ENCODE measurements at regions not wholly inside any gene's neighbourhood (a gene's known extent, or its start where the extent isn't known, plus 50 kb on each side); places are given as distances from the start of the nearest gene placed in this dataset.

DNA sequence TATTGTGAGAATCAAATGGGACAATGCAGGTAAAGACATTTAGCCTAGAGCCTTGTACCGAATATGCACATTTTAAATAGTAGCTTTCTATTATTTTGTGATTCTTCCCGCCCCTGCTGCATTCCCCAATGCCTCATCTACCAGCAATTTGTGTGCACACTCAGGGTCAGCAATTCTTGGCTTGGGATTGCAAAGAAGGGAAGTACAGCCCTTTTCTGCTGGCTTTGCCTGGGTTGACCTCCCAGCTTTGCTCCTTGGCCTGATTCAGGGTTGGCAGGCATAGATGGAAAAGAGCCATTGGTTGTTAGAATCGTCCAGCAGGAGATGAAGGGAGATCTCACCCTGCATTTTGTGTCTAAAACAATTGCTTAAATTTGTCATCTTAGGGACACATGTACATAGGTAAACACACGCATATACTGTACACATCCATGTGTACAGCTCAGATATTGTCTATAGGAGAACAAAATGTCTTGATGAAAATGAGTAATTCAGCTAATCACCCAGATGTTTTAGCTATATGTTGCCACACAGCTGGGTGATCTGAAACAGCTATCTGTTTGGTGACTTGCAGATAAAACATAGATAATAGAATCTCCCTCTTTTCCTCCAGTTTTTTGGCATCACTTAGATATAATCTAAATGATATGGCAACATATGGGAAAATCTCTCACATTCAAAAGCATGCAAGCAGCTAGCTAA lies 340.9 kb upstream of the TBL1XR1 start:
- H3K4me1 Mint-ChIP-seq (ENCODE audit: low read depth) = peaks cover 39% of the 10 kb centered on the region
- H3K9me3 Mint-ChIP-seq (ENCODE audit: low read depth) = no peaks in the 10 kb centered on the region
- H3K4me3 Mint-ChIP-seq = peak overlapping the region; percentile 77
- no peaks in the 10 kb centered on the region for H3K36me3 Mint-ChIP-seq
- H3K27ac Mint-ChIP-seq = peak overlapping the region; percentile 91
- no peaks in the 10 kb centered on the region for H3K27me3 Mint-ChIP-seq

DNA sequence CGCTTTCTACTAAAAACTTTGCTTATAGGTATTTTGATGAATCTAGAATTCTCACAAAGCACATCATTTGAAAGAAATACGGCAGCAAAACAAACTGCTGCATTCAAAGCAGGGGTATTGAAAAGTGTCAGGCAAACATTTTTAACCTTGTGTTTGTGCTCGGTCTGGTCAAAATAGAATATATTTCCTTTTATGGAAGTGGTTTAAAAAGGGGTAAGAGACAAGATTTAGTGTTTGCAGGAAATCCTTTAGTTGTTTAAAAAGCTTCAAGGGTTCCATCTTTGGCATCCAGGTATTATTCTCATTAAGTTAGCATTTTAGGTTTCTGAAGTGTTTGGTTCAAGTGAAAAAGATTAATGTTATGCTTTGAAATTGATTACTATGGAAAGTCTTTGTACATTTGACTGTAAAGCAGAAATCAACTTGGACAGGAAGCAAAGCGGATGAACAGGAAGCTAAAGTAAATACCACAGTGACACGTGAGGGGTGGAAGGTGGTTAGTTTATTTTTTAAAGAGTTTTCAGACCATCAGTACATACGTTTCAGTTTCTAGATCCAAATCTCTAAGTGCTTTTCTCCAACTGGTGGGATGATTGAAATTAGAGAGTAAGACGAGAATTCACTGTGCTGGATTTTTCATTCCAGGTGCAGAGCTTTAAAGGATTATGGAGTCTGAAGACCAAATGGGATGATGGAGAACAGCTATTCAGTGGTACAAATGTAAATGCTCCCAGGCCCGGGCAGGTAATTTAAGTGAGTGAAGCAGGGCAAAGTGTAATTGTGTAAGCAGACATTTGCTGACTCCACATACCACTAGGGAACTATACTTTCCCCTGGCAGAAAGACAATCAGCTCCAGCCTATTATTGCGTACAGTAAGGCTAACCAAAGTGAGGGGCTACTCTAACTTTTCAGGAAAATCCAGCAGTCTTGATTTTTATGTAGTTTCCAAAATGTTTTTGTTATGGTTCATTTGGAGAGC lies 341.8 kb upstream of the TBL1XR1 start:
- no peaks in the 10 kb centered on the region for H3K27me3 Mint-ChIP-seq
- H3K36me3 Mint-ChIP-seq = no peaks in the 10 kb centered on the region
- H3K9me3 Mint-ChIP-seq (ENCODE audit: low read depth) = no peaks in the 10 kb centered on the region
- peaks cover 39% of the 10 kb centered on the region for H3K4me1 Mint-ChIP-seq (ENCODE audit: low read depth)
- H3K27ac Mint-ChIP-seq = peak overlapping the region; percentile 91
- H3K4me3 Mint-ChIP-seq = peak overlapping the region; percentile 77

DNA sequence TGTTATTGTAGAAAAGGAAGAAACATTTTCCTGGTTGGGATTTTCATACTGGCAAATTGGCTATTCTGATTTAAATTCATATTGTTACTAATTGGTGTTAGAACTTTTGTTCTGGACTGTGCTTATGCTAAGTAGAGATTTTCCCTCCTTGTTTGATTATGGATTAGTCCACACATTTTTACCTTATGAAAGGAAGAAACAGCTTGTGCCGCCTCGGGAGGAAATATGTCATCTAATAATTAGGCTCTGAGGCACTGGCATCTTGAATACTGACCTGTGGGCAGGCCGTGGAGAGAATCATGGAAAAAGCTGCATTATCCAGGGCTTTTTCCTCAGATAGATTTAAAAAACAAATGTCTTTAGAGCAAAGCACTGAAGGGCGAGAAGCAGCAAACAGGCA lies 344.3 kb upstream of the TBL1XR1 start:
- Mint-ChIP-seq H3K9me3 (ENCODE audit: low read depth) (no peaks in the 10 kb centered on the region), H3K27me3 (no peaks in the 10 kb centered on the region), H3K27ac (no peak overlapping the region), H3K4me3 (no peak overlapping the region), H3K36me3 (no peaks in the 10 kb centered on the region), H3K4me1 (ENCODE audit: low read depth) (peaks cover 54% of the 10 kb centered on the region)

DNA sequence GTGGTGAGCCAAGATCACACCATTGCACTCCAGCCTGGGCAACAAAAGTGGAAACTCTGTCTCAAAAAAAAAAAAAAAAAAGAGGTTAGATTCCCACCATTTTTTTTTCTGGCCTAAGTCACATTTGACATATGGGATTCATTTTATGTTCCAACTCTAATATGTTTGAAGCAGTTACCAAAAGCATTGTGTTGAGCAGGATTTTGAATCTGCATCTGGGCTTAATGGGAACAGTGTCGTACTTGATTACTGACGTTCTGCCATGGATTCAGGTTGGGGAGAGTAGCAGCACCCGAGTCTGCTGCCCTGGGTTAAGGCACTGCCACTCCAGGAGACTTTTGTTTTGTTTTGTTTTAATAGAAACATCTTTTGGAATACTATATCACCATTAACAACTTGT lies 348.7 kb upstream of the TBL1XR1 start:
- no peaks in the 10 kb centered on the region for H3K36me3 Mint-ChIP-seq
- no peak overlapping the region for H3K27ac Mint-ChIP-seq
- peaks cover 46% of the 10 kb centered on the region for H3K4me1 Mint-ChIP-seq (ENCODE audit: low read depth)
- H3K27me3 Mint-ChIP-seq = no peaks in the 10 kb centered on the region
- no peaks in the 10 kb centered on the region for H3K9me3 Mint-ChIP-seq (ENCODE audit: low read depth)
- H3K4me3 Mint-ChIP-seq = no peak overlapping the region

DNA sequence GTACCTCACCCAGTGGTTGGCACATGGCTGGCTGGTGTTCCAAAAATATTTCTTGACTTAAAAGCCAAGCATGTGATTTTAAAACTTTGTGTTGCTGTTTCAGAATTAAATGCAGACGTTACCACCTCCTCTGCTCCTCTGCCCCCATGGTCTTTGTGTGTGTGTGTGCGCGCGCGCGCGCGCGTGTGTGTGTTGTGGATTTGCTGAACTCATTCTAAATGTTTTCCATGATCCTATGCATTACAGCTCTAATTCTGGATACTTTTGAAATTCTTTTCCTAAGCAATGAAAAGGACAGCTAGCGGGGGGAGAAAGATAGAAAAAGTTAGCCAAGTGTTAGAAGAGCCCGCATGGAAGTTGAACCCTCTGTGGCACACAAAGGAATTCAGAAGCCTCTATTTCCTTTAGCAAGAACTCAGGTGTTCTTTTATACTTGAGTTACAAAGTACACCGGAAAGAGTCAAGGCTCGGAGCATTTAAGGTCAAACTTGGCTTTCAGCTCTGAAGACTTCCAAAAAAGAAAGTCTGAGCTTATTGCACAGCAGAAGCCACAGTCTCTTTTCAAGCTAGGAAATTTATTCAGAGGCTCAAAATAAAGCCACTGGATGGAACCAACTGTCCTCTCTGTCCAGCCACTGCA lies 350.5 kb upstream of the TBL1XR1 start:
- H3K27ac Mint-ChIP-seq = peak overlapping the region; percentile 56
- no peaks in the 10 kb centered on the region for H3K27me3 Mint-ChIP-seq
- H3K4me1 Mint-ChIP-seq (ENCODE audit: low read depth) = peaks cover 62% of the 10 kb centered on the region
- H3K36me3 Mint-ChIP-seq = no peaks in the 10 kb centered on the region
- H3K4me3 Mint-ChIP-seq = peak overlapping the region; percentile 12
- H3K9me3 Mint-ChIP-seq (ENCODE audit: low read depth) = no peaks in the 10 kb centered on the region

GRCh38 chr3:177550667-177551066 lies 353.4 kb upstream of the TBL1XR1 start:
- peak overlapping the region; percentile 42 for H3K27ac Mint-ChIP-seq
- peak overlapping the region; percentile 67 for H3K4me3 Mint-ChIP-seq

DNA sequence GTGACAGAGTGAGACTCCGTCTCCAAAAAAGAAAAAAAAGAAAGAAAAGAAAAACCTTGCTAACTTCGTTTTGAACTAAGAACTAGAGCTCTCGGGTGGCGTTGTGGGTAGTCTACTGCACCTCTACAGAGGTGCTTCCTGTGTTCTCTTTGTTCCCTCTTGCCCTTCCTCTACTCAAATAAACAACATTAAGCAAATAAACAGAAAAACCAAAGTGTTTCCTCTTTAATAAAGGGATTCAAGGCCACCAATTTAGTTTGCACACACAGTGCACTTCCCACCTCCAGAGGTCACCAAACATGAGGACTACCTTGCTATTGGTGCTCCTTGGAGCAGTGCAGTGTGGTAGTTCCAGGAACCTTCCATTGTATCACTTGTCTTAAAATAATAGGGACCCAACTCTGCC lies 354.2 kb upstream of the TBL1XR1 start:
- Mint-ChIP-seq H3K4me3 (peak overlapping the region; percentile 67), H3K27ac (peak overlapping the region; percentile 83), H3K27me3 (no peaks in the 10 kb centered on the region), H3K36me3 (no peaks in the 10 kb centered on the region), H3K4me1 (ENCODE audit: low read depth) (peaks cover 77% of the 10 kb centered on the region), H3K9me3 (ENCODE audit: low read depth) (no peaks in the 10 kb centered on the region)

More at GRCh38 chr3:177550667-177551066, 353.4 kb upstream of the TBL1XR1 start:
- Mint-ChIP-seq H3K36me3 (no peaks in the 10 kb centered on the region), H3K4me1 (ENCODE audit: low read depth) (peaks cover 78% of the 10 kb centered on the region), H3K27me3 (no peaks in the 10 kb centered on the region), H3K9me3 (ENCODE audit: low read depth) (no peaks in the 10 kb centered on the region)

DNA sequence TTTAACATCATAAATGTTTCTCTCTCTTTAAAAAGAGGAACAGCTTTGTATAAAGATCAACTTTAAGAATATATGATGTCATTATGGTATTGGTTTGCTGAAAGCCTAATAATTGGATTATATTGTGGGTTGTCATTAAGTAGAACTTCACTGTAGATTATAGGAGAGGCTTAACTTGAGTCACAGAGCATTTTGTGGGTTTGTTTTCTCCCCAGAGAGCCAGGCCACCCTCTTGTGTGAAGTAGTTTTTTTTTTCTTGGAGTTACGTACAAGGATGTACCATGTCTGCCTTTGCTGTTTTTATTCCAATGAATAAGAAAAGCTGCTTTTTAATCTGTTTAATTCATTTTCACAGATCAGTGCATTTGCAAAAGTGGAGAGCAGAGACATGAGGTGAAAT lies 354.8 kb upstream of the TBL1XR1 start:
- Mint-ChIP-seq H3K4me1 (ENCODE audit: low read depth) (peaks cover 77% of the 10 kb centered on the region), H3K27ac (peak overlapping the region; percentile 83), H3K36me3 (no peaks in the 10 kb centered on the region), H3K9me3 (ENCODE audit: low read depth) (no peaks in the 10 kb centered on the region), H3K4me3 (no peak overlapping the region), H3K27me3 (no peaks in the 10 kb centered on the region)

DNA sequence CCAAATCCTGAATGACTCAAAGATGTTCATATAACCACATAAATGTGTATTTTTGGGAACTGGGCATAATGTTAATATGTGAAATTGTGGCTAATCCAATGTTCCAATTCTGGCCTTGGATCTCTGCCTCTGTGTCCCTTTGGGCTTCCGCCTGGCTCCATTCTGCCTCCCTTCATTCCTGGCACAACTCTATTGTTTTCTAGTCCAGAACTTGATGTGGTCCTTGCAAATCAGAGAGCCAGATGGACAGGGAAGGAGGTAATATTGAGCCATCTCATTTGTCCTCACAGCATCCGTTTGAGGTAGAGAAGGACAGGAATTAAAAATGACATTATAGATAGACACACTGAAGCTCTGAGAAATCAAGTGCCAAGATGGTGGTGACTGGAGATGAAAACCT lies 355.7 kb upstream of the TBL1XR1 start:
- no peak overlapping the region for H3K27ac Mint-ChIP-seq

DNA sequence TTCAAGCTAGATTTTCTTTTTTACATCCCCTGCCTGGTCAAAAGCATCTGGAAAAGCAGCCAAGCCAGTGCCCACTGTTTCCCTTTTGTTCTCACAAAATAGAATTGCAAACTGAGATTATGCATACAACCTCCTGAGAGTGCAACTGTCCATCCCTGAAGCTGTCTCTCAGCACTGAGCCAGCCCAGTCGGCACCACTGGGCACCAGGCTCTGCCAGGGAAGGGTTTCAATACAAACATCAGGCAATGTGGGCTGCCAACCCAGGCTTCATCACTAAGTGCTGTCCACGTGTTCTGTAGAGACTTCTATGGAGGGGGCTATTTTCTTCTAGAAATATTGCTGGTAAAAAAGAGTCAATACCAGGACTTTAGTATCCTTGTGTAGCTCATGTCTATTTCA lies 356.3 kb upstream of the TBL1XR1 start:
- Mint-ChIP-seq H3K4me1 (ENCODE audit: low read depth) (peaks cover 66% of the 10 kb centered on the region), H3K9me3 (ENCODE audit: low read depth) (no peaks in the 10 kb centered on the region), H3K27me3 (no peaks in the 10 kb centered on the region), H3K27ac (no peak overlapping the region), H3K36me3 (no peaks in the 10 kb centered on the region), H3K4me3 (no peak overlapping the region)

More for the DNA sequence above, 355.7 kb upstream of the TBL1XR1 start:
- Mint-ChIP-seq H3K4me1 (ENCODE audit: low read depth) (peaks cover 70% of the 10 kb centered on the region), H3K27me3 (no peaks in the 10 kb centered on the region), H3K9me3 (ENCODE audit: low read depth) (no peaks in the 10 kb centered on the region), H3K36me3 (no peaks in the 10 kb centered on the region), H3K4me3 (no peak overlapping the region)

GRCh38 chr3:177554895-177555759 lies 357.8 kb upstream of the TBL1XR1 start:
- Mint-ChIP-seq H3K27ac (no peak overlapping the region), H3K27me3 (no peaks in the 10 kb centered on the region), H3K9me3 (ENCODE audit: low read depth) (no peaks in the 10 kb centered on the region), H3K4me1 (ENCODE audit: low read depth) (peaks cover 55% of the 10 kb centered on the region), H3K4me3 (no peak overlapping the region), H3K36me3 (peaks cover 2% of the 10 kb centered on the region)

- H3K4me3 Mint-ChIP-seq = no peak overlapping the region
Observed at GRCh38 chr3:177557548-177557947, 360.3 kb upstream of the TBL1XR1 start.

DNA sequence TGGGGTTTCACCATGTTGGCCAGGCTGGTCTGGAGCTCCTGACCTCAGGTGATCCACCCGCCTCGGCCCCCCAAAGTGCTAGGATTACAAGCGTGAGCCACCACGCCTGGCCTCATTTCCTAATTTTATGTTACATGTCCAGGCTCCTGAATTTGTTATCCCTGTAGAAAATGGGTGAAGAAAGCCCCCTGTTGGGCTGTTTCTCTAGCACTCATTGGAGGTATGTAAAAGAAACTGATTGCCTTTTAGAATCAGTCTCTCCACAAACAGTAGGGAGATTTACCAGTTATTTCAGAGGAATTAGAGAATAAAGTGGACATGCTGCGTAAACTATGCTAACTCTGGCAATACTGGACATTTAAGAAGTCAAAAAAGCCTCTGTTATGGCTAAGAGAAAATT lies 364.1 kb upstream of the TBL1XR1 start:
- Mint-ChIP-seq H3K27ac (no peak overlapping the region), H3K4me3 (no peak overlapping the region), H3K36me3 (peaks cover 2% of the 10 kb centered on the region), H3K27me3 (no peaks in the 10 kb centered on the region), H3K4me1 (ENCODE audit: low read depth) (peaks cover 1% of the 10 kb centered on the region), H3K9me3 (ENCODE audit: low read depth) (no peaks in the 10 kb centered on the region)

More at GRCh38 chr3:177557548-177557947, 360.3 kb upstream of the TBL1XR1 start:
- Mint-ChIP-seq H3K27ac (no peak overlapping the region), H3K4me1 (ENCODE audit: low read depth) (peaks cover 32% of the 10 kb centered on the region), H3K9me3 (ENCODE audit: low read depth) (no peaks in the 10 kb centered on the region), H3K27me3 (no peaks in the 10 kb centered on the region), H3K36me3 (peaks cover 2% of the 10 kb centered on the region)

DNA sequence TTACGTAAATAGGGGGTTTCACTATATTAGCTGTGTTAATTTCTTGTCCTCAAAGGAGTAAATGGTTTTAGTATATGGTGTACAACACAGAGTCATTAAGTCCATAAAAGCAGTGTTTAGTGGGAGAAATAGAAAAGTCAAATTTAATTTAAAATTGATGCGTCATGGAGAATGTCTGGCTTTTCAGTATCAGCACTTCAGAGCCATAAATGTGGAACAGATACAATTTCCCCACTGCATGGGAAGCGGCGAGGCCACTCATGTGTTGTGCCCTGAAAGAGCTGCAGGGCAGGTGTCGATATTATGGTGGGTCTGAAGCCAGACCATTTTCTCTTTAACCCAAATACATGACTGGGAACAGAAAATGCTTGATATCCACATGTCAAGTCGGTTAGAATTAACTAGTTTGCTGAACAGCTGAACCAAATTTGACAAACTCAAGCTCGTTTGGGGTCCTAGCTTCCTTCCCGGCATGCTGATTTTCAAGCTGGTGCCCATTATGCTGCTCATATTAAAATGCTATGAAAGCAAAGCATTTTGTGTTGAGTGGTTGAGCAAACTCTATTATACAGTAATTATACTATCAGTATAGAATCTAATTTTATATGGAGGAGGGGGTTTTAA lies 364.6 kb upstream of the TBL1XR1 start:
- no peaks in the 10 kb centered on the region for H3K9me3 Mint-ChIP-seq (ENCODE audit: low read depth)
- peaks cover 2% of the 10 kb centered on the region for H3K36me3 Mint-ChIP-seq
- H3K4me1 Mint-ChIP-seq (ENCODE audit: low read depth) = no peaks in the 10 kb centered on the region
- H3K27me3 Mint-ChIP-seq = no peaks in the 10 kb centered on the region
- H3K27ac Mint-ChIP-seq = no peak overlapping the region
- H3K4me3 Mint-ChIP-seq = no peak overlapping the region

Data from activated naive CD8-positive, alpha-beta T cell (primary cell).